ENCODE measurements at regions not wholly inside any gene's neighbourhood (a gene's known extent, or its start where the extent isn't known, plus 50 kb on each side); places are given as distances from the start of the nearest gene placed in this dataset.

DNA sequence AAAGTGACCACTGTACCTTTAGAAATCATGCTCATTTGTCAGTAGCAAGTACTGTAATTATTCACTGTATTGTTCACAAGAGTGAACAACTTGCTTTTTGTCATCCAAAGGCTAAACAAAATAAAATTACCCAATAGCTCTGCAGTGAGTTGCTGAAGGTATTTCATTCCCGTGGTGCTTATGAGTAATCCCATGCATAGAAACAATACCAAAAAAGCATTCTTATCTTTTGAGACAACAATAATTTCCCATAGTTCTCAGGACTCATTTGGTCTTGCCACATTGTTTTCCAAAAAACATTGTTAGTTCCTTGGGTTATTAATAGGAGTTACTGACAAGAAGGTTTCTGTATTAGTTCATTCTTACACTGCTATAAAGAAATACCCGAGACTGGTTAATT is 503.2 kb upstream of the FAM98A start:
- WGBS: 77% methylated on average over 2 of the region's 2 CpGs
- no peak for DNase-seq (ENCODE audit: low spot score)
- peaks cover 0 to 5% (median 1%) of the 10 kb centered on the region in 4 donors for H3K27me3 ChIP-seq (ENCODE audit: control insufficient read depth in 4 of 4, insufficient read depth in 4 of 4, low read length in 3 of 4)
- no peaks in the 10 kb centered on the region for H3K36me3 ChIP-seq (ENCODE audit: control insufficient read depth in 4 of 4, insufficient read depth in 3 of 4, low read depth in 1 of 4, low read length in 3 of 4)
- no peaks in the 10 kb centered on the region for H3K4me1 ChIP-seq (ENCODE audit: control insufficient read depth in 4 of 4, insufficient read depth in 4 of 4, low read length in 3 of 4)
- no peak overlapping the region for H3K27ac ChIP-seq (ENCODE audit: low read depth in 1 of 2, low read length in 2 of 2)
- TF ChIP-seq SP1 (IDR thresholded peaks at IDR 0.05) (no peak), JUND (IDR thresholded peaks at IDR 0.05) (no peak), RAD21 (IDR thresholded peaks at IDR 0.05) (no peak), TAF1 (conservative IDR thresholded peaks at IDR 0.05) (no peak), HNF4A (conservative IDR thresholded peaks at IDR 0.05) (no peak), EGR1 (IDR thresholded peaks at IDR 0.05; ENCODE audit: low read depth in 2 of 2) (no peak), FOXA2 (IDR thresholded peaks at IDR 0.05) (no peak), ZBTB33 (IDR thresholded peaks at IDR 0.05) (no peak), GABPA (IDR thresholded peaks at IDR 0.05 in 1 of 2, conservative IDR thresholded peaks at IDR 0.05 in 1 of 2) (no peak), CTCF (IDR thresholded peaks at IDR 0.05; ENCODE audit: low read depth, low read length, missing input control) (no peak), YY1 (IDR thresholded peaks at IDR 0.05) (no peak), HNF4G (IDR thresholded peaks at IDR 0.05) (no peak), MAX (IDR thresholded peaks at IDR 0.05) (no peak), RXRA (IDR thresholded peaks at IDR 0.05) (no peak), FOXA1 (IDR thresholded peaks at IDR 0.05) (no peak), NR2F2 (IDR thresholded peaks at IDR 0.05) (no peak)
- TF ChIP-seq, protein P1, sequence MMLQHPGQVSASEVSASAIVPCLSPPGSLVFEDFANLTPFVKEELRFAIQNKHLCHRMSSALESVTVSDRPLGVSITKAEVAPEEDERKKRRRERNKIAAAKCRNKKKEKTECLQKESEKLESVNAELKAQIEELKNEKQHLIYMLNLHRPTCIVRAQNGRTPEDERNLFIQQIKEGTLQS (IDR thresholded peaks at IDR 0.05): no peak
- TF ChIP-seq, protein P2, sequence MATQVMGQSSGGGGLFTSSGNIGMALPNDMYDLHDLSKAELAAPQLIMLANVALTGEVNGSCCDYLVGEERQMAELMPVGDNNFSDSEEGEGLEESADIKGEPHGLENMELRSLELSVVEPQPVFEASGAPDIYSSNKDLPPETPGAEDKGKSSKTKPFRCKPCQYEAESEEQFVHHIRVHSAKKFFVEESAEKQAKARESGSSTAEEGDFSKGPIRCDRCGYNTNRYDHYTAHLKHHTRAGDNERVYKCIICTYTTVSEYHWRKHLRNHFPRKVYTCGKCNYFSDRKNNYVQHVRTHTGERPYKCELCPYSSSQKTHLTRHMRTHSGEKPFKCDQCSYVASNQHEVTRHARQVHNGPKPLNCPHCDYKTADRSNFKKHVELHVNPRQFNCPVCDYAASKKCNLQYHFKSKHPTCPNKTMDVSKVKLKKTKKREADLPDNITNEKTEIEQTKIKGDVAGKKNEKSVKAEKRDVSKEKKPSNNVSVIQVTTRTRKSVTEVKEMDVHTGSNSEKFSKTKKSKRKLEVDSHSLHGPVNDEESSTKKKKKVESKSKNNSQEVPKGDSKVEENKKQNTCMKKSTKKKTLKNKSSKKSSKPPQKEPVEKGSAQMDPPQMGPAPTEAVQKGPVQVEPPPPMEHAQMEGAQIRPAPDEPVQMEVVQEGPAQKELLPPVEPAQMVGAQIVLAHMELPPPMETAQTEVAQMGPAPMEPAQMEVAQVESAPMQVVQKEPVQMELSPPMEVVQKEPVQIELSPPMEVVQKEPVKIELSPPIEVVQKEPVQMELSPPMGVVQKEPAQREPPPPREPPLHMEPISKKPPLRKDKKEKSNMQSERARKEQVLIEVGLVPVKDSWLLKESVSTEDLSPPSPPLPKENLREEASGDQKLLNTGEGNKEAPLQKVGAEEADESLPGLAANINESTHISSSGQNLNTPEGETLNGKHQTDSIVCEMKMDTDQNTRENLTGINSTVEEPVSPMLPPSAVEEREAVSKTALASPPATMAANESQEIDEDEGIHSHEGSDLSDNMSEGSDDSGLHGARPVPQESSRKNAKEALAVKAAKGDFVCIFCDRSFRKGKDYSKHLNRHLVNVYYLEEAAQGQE (IDR thresholded peaks at IDR 0.05): no peak
- H3K4me3 ChIP-seq (ENCODE audit: low read depth in 1 of 3, low read length in 3 of 3): no peak overlapping the region
- no peaks in the 10 kb centered on the region for H3K9me3 ChIP-seq (ENCODE audit: control insufficient read depth in 4 of 4, low read length in 3 of 4)
- no peak overlapping the region for H3K9ac ChIP-seq (ENCODE audit: low read depth in 1 of 2, low read length in 2 of 2)
